ENCODE measurements at regions not wholly inside any gene's neighbourhood (a gene's known extent, or its start where the extent isn't known, plus 50 kb on each side); places are given as distances from the start of the nearest gene placed in this dataset.

- TF ChIP-seq CTCF (IDR thresholded peaks at IDR 0.05) (no peak), POLR2A (IDR thresholded peaks at IDR 0.05) (no peak)
- intact Hi-C loops (cut with DNase I) = no loop called here
- Histone ChIP-seq H3K4me3 (no peak overlapping the region), H3K36me3 (replicated peaks in 1 of 2) (no peaks in the 10 kb centered on the region), H3K27me3 (no peaks in the 10 kb centered on the region), H3K4me1 (replicated peaks in 1 of 2) (no peaks in the 10 kb centered on the region), H3K27ac (no peak overlapping the region), H3K9me3 (replicated peaks in 1 of 3) (no peaks in the 10 kb centered on the region)
- WGBS, 4 donors = 71 to 77% (median 76%) methylated on average over 5 of the region's 5 CpGs
- no peak for DNase-seq
Measured at GRCh38 chr5:164958688-164959087, 1453.3 kb downstream of the MAT2B start.

- Histone ChIP-seq H3K27ac (no peak overlapping the region), H3K27me3 (no peaks in the 10 kb centered on the region), H3K4me1 (replicated peaks in 1 of 2) (no peaks in the 10 kb centered on the region), H3K9me3 (replicated peaks in 1 of 3) (no peaks in the 10 kb centered on the region), H3K36me3 (replicated peaks in 1 of 2) (no peaks in the 10 kb centered on the region), H3K4me3 (no peak overlapping the region)
- intact Hi-C loops (cut with DNase I) = no loop called here
- TF ChIP-seq POLR2A (IDR thresholded peaks at IDR 0.05) (no peak), CTCF (IDR thresholded peaks at IDR 0.05) (no peak)
- WGBS, 4 donors = 63 to 85% (median 67%) methylated on average over 4 of the region's 4 CpGs
- no peak for DNase-seq
Measured at GRCh38 chr5:164959761-164960160, 1454.3 kb downstream of the MAT2B start.

- no peak for DNase-seq
- H3K4me1 ChIP-seq (replicated peaks in 1 of 2) = no peaks in the 10 kb centered on the region
- WGBS, 4 donors = 80 to 89% (median 84%) methylated on average over 2 of the region's 2 CpGs
- intact Hi-C loops (cut with DNase I) = no loop called here
- no peak overlapping the region for H3K27ac ChIP-seq
- no peak overlapping the region for H3K4me3 ChIP-seq
- no peaks in the 10 kb centered on the region for H3K36me3 ChIP-seq (replicated peaks in 1 of 2)
- no peaks in the 10 kb centered on the region for H3K9me3 ChIP-seq (replicated peaks in 1 of 3)
- no peaks in the 10 kb centered on the region for H3K27me3 ChIP-seq
- TF ChIP-seq POLR2A (IDR thresholded peaks at IDR 0.05) (no peak), CTCF (IDR thresholded peaks at IDR 0.05) (no peak)
Measured at GRCh38 chr5:164962329-164962961, 1457.0 kb downstream of the MAT2B start.

- H3K4me3 ChIP-seq = no peak overlapping the region
- no peaks in the 10 kb centered on the region for H3K9me3 ChIP-seq (replicated peaks in 1 of 3)
- intact Hi-C loops (cut with DNase I) = no loop called here
- H3K27me3 ChIP-seq = no peaks in the 10 kb centered on the region
- H3K4me1 ChIP-seq (replicated peaks in 1 of 2) = no peaks in the 10 kb centered on the region
- TF ChIP-seq POLR2A (IDR thresholded peaks at IDR 0.05) = no peak
- TF ChIP-seq CTCF (IDR thresholded peaks at IDR 0.05) = no peak
- H3K36me3 ChIP-seq (replicated peaks in 1 of 2) = no peaks in the 10 kb centered on the region
- no peak for DNase-seq
- WGBS, 4 donors = 64 to 77% (median 69%) methylated on average over 4 of the region's 4 CpGs
- H3K27ac ChIP-seq = no peak overlapping the region
Measured at GRCh38 chr5:164966611-164967010, 1461.2 kb downstream of the MAT2B start.
